H9 (cell line): ENCODE measurements at regions not wholly inside any gene's neighbourhood (a gene's known extent, or its start where the extent isn't known, plus 50 kb on each side); places are given as distances from the start of the nearest gene placed in this dataset.

ENCODE experiments used
- DNase-seq: peaks from one replicate; pipeline ENCODE4 v3.0.0-alpha.2; 2017
- H2AFZ ChIP-seq: one replicate; pipeline ENCODE4 v1.6.1; 2013; ENCODE audit warnings: mild to moderate bottlenecking, low read length, control low read depth, moderate library complexity
- H2AK5ac ChIP-seq: 2 replicates; pipeline ENCODE4 v1.6.1; 2013; ENCODE audit warnings: low read length, control low read depth, mixed read lengths; ENCODE audit not compliant: insufficient read length
- H2BK120ac ChIP-seq: one replicate; pipeline ENCODE4 v1.6.1; 2013; ENCODE audit warnings: low read depth, mild to moderate bottlenecking, low read length, control low read depth, inconsistent platforms; ENCODE audit not compliant: poor library complexity, severe bottlenecking
- H2BK12ac ChIP-seq: 2 replicates; pipeline ENCODE4 v1.6.1; 2013; ENCODE audit warnings: low read length, control low read depth, mixed read lengths, low read depth; ENCODE audit not compliant: insufficient read length
- H2BK15ac ChIP-seq: 2 replicates; pipeline ENCODE4 v1.6.1; 2013; ENCODE audit warnings: low read depth, low read length, control low read depth
- H2BK20ac ChIP-seq: one replicate; pipeline ENCODE4 v1.6.1; 2013; ENCODE audit warnings: low read depth, mild to moderate bottlenecking, low read length, control low read depth, inconsistent platforms; ENCODE audit not compliant: poor library complexity, severe bottlenecking
- H2BK5ac ChIP-seq: 2 replicates; pipeline ENCODE4 v1.6.1; 2013; ENCODE audit warnings: low read length, control low read depth, mixed read lengths; ENCODE audit not compliant: insufficient read length
- H3K14ac ChIP-seq: 2 replicates; pipeline ENCODE4 v1.6.1; 2013; ENCODE audit warnings: low read length, control low read depth; ENCODE audit not compliant: insufficient read depth
- H3K18ac ChIP-seq: 2 replicates; pipeline ENCODE4 v1.6.1; 2013; ENCODE audit warnings: low read depth, mild to moderate bottlenecking, mixed read lengths, low read length, control low read depth; ENCODE audit not compliant: insufficient read length
- H3K23ac ChIP-seq: 2 replicates; pipeline ENCODE4 v1.6.1; 2013; ENCODE audit warnings: low read length, control low read depth, mixed read lengths, low read depth; ENCODE audit not compliant: insufficient read length
- H3K23me2 ChIP-seq: 2 replicates; pipeline ENCODE4 v1.6.1; 2013; ENCODE audit warnings: low read depth, mild to moderate bottlenecking, mixed read lengths, low read length, control low read depth; ENCODE audit not compliant: insufficient read length, poor library complexity, severe bottlenecking
- H3K27ac ChIP-seq: 2 replicates; pipeline ENCODE4 v1.5.1; 2013; ENCODE audit warnings: low read length, control low read depth, mixed read lengths, low read depth; ENCODE audit not compliant: insufficient read length
- H3K27me3 ChIP-seq: 2 replicates; pipeline ENCODE4 v1.6.1; 2013; ENCODE audit warnings: low read length, control low read depth, inconsistent platforms; ENCODE audit not compliant: insufficient read depth
- H3K4ac ChIP-seq: 2 replicates; pipeline ENCODE4 v1.6.1; 2013; ENCODE audit warnings: low read depth, mild to moderate bottlenecking, control low read depth, inconsistent platforms, low read length, moderate library complexity
- H3K4me1 ChIP-seq: 2 replicates; pipeline ENCODE4 v1.6.1; 2013; ENCODE audit warnings: low read length, control low read depth, inconsistent platforms; ENCODE audit not compliant: insufficient read depth
- H3K4me2 ChIP-seq: 2 replicates; pipeline ENCODE4 v1.6.1; 2013; ENCODE audit warnings: low read length, control low read depth, mixed read lengths; ENCODE audit not compliant: insufficient read length, insufficient read depth
- H3K56ac ChIP-seq: 2 replicates; pipeline ENCODE4 v1.6.1; 2013; ENCODE audit warnings: low read depth, mild to moderate bottlenecking, mixed read lengths, low read length, control low read depth; ENCODE audit not compliant: insufficient read length
- H3K79me1 ChIP-seq: 2 replicates; pipeline ENCODE4 v1.6.1; 2013; ENCODE audit warnings: low read depth, mild to moderate bottlenecking, moderate library complexity, low read length, control low read depth, inconsistent platforms; ENCODE audit not compliant: insufficient read depth, poor library complexity, severe bottlenecking
- H3K79me2 ChIP-seq: 2 replicates; pipeline ENCODE4 v1.6.1; 2013; ENCODE audit warnings: low read length, control low read depth, inconsistent platforms; ENCODE audit not compliant: insufficient read depth
- H3K9ac ChIP-seq: 2 replicates; pipeline ENCODE4 v1.6.1; 2013; ENCODE audit warnings: low read length, control low read depth, mixed read lengths; ENCODE audit not compliant: insufficient read length; ENCODE audit errors: extremely low read depth
- H3K9me3 ChIP-seq: one replicate; pipeline ENCODE4 v1.6.1; 2013; ENCODE audit warnings: low read depth, low read length, inconsistent platforms; ENCODE audit not compliant: control insufficient read depth
- H3T11ph ChIP-seq: one replicate; pipeline ENCODE4 v1.6.1; 2013; ENCODE audit warnings: mild to moderate bottlenecking, low read length, control low read depth, inconsistent platforms
- H4K20me1 ChIP-seq: one replicate; pipeline ENCODE4 v1.6.1; 2013; ENCODE audit not compliant: control insufficient read depth, insufficient read length, insufficient read depth
- H4K5ac ChIP-seq: 2 replicates; pipeline ENCODE4 v1.6.1; 2013; ENCODE audit warnings: low read depth, mild to moderate bottlenecking, mixed read lengths, low read length, control low read depth; ENCODE audit not compliant: insufficient read length
- H4K8ac ChIP-seq: replicated peaks from 2 replicates; pipeline ENCODE4 v1.6.1; 2013; ENCODE audit warnings: low read length, control low read depth, mixed read lengths, low read depth; ENCODE audit not compliant: insufficient read length
- H4K91ac ChIP-seq: 2 replicates; pipeline ENCODE4 v1.6.1; 2013; ENCODE audit warnings: low read depth, mild to moderate bottlenecking, moderate library complexity, mixed read lengths, low read length, control low read depth; ENCODE audit not compliant: insufficient read length
- H3K27ac Mint-ChIP-seq, 3 experiments: 2 replicates in 2 of 3; 3 replicates in 1 of 3; pipeline ENCODE4 v1.8.0; 2020 to 2021; ENCODE audit warnings: mixed read lengths in 3 of 3, mild to moderate bottlenecking in 1 of 3, moderate library complexity in 1 of 3
- H3K27me3 Mint-ChIP-seq: 2 replicates; pipeline ENCODE4 v1.8.0; 2021; ENCODE audit warnings: low read depth, mild to moderate bottlenecking, moderate library complexity, mixed read lengths
- H3K36me3 Mint-ChIP-seq, 3 experiments: 2 replicates in 2 of 3; 3 replicates in 1 of 3; pipeline ENCODE4 v1.8.0; 2020 to 2021; ENCODE audit warnings: low read depth in 3 of 3, mixed read lengths in 3 of 3; ENCODE audit not compliant: insufficient read depth in 1 of 3
- H3K4me1 Mint-ChIP-seq, 2 experiments: 2 replicates each; pipeline ENCODE4 v1.8.0; 2020; ENCODE audit warnings: mixed read lengths in 2 of 2
- H3K4me3 Mint-ChIP-seq, 2 experiments: 2 replicates in 1 of 2; 3 replicates in 1 of 2; pipeline ENCODE4 v1.8.0; 2020 to 2021; ENCODE audit warnings: mild to moderate bottlenecking in 2 of 2, mixed read lengths in 2 of 2, moderate library complexity in 1 of 2
- H3K9me3 Mint-ChIP-seq, 2 experiments: 2 replicates in 1 of 2; 3 replicates in 1 of 2; pipeline ENCODE4 v1.8.0; 2020; ENCODE audit warnings: mild to moderate bottlenecking in 2 of 2, mixed read lengths in 2 of 2, moderate library complexity in 1 of 2
- TF ChIP-seq, protein P1 (sequence below): fragments of 200-600 bp; sonication (generic); conservative IDR thresholded peaks from 3 replicates; pipeline ENCODE4 v1.8.0; 2021; ENCODE audit warnings: antibody characterized with exemption, mild to moderate bottlenecking

- TF ChIP-seq, protein P1, sequence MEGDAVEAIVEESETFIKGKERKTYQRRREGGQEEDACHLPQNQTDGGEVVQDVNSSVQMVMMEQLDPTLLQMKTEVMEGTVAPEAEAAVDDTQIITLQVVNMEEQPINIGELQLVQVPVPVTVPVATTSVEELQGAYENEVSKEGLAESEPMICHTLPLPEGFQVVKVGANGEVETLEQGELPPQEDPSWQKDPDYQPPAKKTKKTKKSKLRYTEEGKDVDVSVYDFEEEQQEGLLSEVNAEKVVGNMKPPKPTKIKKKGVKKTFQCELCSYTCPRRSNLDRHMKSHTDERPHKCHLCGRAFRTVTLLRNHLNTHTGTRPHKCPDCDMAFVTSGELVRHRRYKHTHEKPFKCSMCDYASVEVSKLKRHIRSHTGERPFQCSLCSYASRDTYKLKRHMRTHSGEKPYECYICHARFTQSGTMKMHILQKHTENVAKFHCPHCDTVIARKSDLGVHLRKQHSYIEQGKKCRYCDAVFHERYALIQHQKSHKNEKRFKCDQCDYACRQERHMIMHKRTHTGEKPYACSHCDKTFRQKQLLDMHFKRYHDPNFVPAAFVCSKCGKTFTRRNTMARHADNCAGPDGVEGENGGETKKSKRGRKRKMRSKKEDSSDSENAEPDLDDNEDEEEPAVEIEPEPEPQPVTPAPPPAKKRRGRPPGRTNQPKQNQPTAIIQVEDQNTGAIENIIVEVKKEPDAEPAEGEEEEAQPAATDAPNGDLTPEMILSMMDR = no peak
- peaks cover 0 to under 1% (median 0%) of the 10 kb centered on the region in 3 experiments; a peak in 1 of 7 replicates for H3K36me3 Mint-ChIP-seq
Observed at GRCh38 chr5:125611541-125611940, 811.7 kb upstream of the GRAMD2B start.

More at GRCh38 chr5:125611541-125611940, 811.7 kb upstream of the GRAMD2B start:
- Mint-ChIP-seq H3K9me3 (peaks cover 0 to 4% of the 10 kb centered on the region in 2 experiments; a peak in 1 of 5 replicates), H3K4me1 (no peaks in the 10 kb centered on the region), H3K27ac (no peak overlapping the region), H3K4me3 (no peak overlapping the region), H3K27me3 (no peaks in the 10 kb centered on the region)
- Histone ChIP-seq H3K18ac (no peak overlapping the region), H2AK5ac (no peak overlapping the region), H4K91ac (no peak overlapping the region), H3K79me2 (no peaks in the 10 kb centered on the region), H2BK20ac (no peak overlapping the region), H3K4ac (no peak overlapping the region), H3K23ac (no peak overlapping the region), H4K20me1 (no peaks in the 10 kb centered on the region), H3K4me1 (no peaks in the 10 kb centered on the region; the same call in 1 of the 2 replicates), H4K8ac (no peak overlapping the region), H4K5ac (no peak overlapping the region), H2AFZ (no peak overlapping the region), H3K27ac (no peak overlapping the region), H3K14ac (no peak overlapping the region), H2BK5ac (no peak overlapping the region), H3K79me1 (no peaks in the 10 kb centered on the region), H3K9ac (no peak overlapping the region), H3K56ac (no peak overlapping the region), H2BK120ac (no peak overlapping the region), H2BK15ac (no peak overlapping the region), H2BK12ac (no peak overlapping the region), H3K4me2 (no peak overlapping the region), H3T11ph (no peak overlapping the region), H3K23me2 (no peaks in the 10 kb centered on the region), H3K27me3 (no peaks in the 10 kb centered on the region), H3K9me3 (no peaks in the 10 kb centered on the region)
- no peak for DNase-seq
